ENCODE measurements at regions not wholly inside any gene's neighbourhood (a gene's known extent, or its start where the extent isn't known, plus 50 kb on each side); places are given as distances from the start of the nearest gene placed in this dataset.

GRCh38 chr14:96979611-96980074, 182.5 kb downstream of the VRK1 start:
- no peak for TF ChIP-seq EGR1 (IDR thresholded peaks at IDR 0.05)
- TF ChIP-seq CEBPB (IDR thresholded peaks at IDR 0.05) = no peak
- TF ChIP-seq TAF1 (IDR thresholded peaks at IDR 0.05; ENCODE audit: low read depth) = no peak
- TF ChIP-seq MAX (IDR thresholded peaks at IDR 0.05) = no peak
- TF ChIP-seq YY1 (IDR thresholded peaks at IDR 0.05; ENCODE audit: low read depth) = no peak
- no peak for TF ChIP-seq ZBTB7A (IDR thresholded peaks at IDR 0.05; ENCODE audit: low read depth)
- no peak for TF ChIP-seq CREB1 (IDR thresholded peaks at IDR 0.05; ENCODE audit: low read depth)
- TF ChIP-seq, protein P1, sequence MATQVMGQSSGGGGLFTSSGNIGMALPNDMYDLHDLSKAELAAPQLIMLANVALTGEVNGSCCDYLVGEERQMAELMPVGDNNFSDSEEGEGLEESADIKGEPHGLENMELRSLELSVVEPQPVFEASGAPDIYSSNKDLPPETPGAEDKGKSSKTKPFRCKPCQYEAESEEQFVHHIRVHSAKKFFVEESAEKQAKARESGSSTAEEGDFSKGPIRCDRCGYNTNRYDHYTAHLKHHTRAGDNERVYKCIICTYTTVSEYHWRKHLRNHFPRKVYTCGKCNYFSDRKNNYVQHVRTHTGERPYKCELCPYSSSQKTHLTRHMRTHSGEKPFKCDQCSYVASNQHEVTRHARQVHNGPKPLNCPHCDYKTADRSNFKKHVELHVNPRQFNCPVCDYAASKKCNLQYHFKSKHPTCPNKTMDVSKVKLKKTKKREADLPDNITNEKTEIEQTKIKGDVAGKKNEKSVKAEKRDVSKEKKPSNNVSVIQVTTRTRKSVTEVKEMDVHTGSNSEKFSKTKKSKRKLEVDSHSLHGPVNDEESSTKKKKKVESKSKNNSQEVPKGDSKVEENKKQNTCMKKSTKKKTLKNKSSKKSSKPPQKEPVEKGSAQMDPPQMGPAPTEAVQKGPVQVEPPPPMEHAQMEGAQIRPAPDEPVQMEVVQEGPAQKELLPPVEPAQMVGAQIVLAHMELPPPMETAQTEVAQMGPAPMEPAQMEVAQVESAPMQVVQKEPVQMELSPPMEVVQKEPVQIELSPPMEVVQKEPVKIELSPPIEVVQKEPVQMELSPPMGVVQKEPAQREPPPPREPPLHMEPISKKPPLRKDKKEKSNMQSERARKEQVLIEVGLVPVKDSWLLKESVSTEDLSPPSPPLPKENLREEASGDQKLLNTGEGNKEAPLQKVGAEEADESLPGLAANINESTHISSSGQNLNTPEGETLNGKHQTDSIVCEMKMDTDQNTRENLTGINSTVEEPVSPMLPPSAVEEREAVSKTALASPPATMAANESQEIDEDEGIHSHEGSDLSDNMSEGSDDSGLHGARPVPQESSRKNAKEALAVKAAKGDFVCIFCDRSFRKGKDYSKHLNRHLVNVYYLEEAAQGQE (IDR thresholded peaks at IDR 0.05; ENCODE audit: low read depth) = no peak
- TF ChIP-seq USF1 (IDR thresholded peaks at IDR 0.05) = no peak
- TF ChIP-seq EP300 (IDR thresholded peaks at IDR 0.05; ENCODE audit: borderline replicate concordance) = no peak
- TF ChIP-seq NFIC (IDR thresholded peaks at IDR 0.05) = no peak
- TF ChIP-seq RAD21 (IDR thresholded peaks at IDR 0.05; ENCODE audit: low read depth) = no peak
- TF ChIP-seq TCF12 (IDR thresholded peaks at IDR 0.05; ENCODE audit: low read depth) = no peak
- no peak for TF ChIP-seq TEAD4 (IDR thresholded peaks at IDR 0.05)
- TF ChIP-seq FOXM1 (IDR thresholded peaks at IDR 0.05; ENCODE audit: borderline replicate concordance, low read depth) = no peak

- TF ChIP-seq EP300 (IDR thresholded peaks at IDR 0.05; ENCODE audit: borderline replicate concordance) (no peak), NFIC (IDR thresholded peaks at IDR 0.05) (no peak), CEBPB (IDR thresholded peaks at IDR 0.05) (no peak), ZBTB7A (IDR thresholded peaks at IDR 0.05; ENCODE audit: low read depth) (no peak), EGR1 (IDR thresholded peaks at IDR 0.05) (no peak), TCF12 (IDR thresholded peaks at IDR 0.05; ENCODE audit: low read depth) (no peak), YY1 (IDR thresholded peaks at IDR 0.05; ENCODE audit: low read depth) (no peak), RAD21 (IDR thresholded peaks at IDR 0.05; ENCODE audit: low read depth) (no peak), CREB1 (IDR thresholded peaks at IDR 0.05; ENCODE audit: low read depth) (no peak), TEAD4 (IDR thresholded peaks at IDR 0.05) (no peak), MAX (IDR thresholded peaks at IDR 0.05) (no peak), TAF1 (IDR thresholded peaks at IDR 0.05; ENCODE audit: low read depth) (no peak), USF1 (IDR thresholded peaks at IDR 0.05) (no peak), FOXM1 (IDR thresholded peaks at IDR 0.05; ENCODE audit: borderline replicate concordance, low read depth) (no peak)
- TF ChIP-seq, protein P1 (IDR thresholded peaks at IDR 0.05; ENCODE audit: low read depth) = no peak
These were observed 183.7 kb downstream of the VRK1 start for GRCh38 chr14:96980835-96981234.

- TF ChIP-seq TEAD4 (IDR thresholded peaks at IDR 0.05) (no peak), FOXM1 (IDR thresholded peaks at IDR 0.05; ENCODE audit: borderline replicate concordance, low read depth) (no peak), ZBTB7A (IDR thresholded peaks at IDR 0.05; ENCODE audit: low read depth) (no peak), YY1 (IDR thresholded peaks at IDR 0.05; ENCODE audit: low read depth) (no peak), MAX (IDR thresholded peaks at IDR 0.05) (no peak), RAD21 (IDR thresholded peaks at IDR 0.05; ENCODE audit: low read depth) (no peak), NFIC (IDR thresholded peaks at IDR 0.05) (no peak), TAF1 (IDR thresholded peaks at IDR 0.05; ENCODE audit: low read depth) (no peak), USF1 (IDR thresholded peaks at IDR 0.05) (no peak)
These were observed 189.3 kb downstream of the VRK1 start for GRCh38 chr14:96986256-96987085.

DNA sequence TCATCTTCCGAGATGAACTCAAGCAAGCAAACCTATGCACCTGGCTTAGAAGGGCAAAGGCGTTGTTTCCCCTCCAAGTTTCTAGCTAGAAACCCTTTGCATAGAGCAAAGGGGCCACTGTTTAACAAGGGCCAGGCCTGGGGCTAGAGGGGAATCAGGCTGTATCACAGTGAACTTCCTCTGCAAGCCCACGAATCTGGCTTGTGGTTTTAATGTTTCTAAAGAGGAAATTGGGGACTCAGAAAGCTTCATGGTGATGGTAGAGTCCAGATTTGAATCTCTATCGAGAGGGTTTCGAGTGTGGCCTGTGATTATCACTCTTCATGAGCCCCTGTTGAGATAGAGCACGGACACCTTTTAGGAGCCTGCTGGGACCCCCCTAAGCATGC, 189.9 kb downstream of the VRK1 start:
- TF ChIP-seq RAD21 (IDR thresholded peaks at IDR 0.05; ENCODE audit: low read depth) = no peak
- no peak for TF ChIP-seq FOXM1 (IDR thresholded peaks at IDR 0.05; ENCODE audit: borderline replicate concordance, low read depth)
- TF ChIP-seq USF1 (IDR thresholded peaks at IDR 0.05) = no peak
- TF ChIP-seq, protein P1 (IDR thresholded peaks at IDR 0.05; ENCODE audit: low read depth) = no peak
- TF ChIP-seq EGR1 (IDR thresholded peaks at IDR 0.05) = no peak
